ENCODE measurements at regions not wholly inside any gene's neighbourhood (a gene's known extent, or its start where the extent isn't known, plus 50 kb on each side); places are given as distances from the start of the nearest gene placed in this dataset.

DNA sequence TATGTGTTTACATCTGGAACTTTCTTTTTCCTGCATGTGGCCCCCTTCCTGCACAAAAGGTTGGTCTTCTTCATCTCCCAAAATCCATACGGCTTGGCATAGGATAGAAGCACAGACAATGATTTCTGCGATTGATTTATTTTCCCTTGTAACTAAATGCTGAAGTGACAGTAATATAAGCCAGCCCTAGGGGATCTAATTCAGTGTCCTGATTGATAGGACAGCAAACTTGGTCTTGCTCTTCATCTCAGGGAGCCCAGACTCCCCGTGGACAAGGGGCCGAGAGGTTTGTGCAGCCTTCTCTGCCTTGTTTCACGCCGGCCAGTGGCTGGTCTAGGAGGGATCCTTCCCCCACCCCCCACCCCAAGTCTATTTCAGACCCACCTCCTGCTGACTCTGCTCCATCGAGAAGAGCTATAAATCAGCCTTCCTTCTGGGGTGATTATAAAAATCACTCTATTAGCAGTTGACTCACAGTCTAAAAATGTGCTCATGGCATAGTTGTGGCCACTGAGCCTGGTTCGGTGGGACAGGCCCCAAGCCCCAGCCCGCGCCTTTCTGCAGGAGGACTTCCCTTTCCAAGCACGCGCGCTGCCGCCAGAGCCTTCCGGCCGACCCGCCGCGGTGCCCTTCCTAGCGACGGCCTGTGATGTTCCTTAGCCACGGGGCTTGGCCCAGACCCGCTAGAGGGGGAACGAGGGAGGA lies 89.8 kb upstream of the COL5A1 start:
- TF ChIP-seq POLR2A (IDR thresholded peaks at IDR 0.05): no peak
- TF ChIP-seq, protein P1, sequence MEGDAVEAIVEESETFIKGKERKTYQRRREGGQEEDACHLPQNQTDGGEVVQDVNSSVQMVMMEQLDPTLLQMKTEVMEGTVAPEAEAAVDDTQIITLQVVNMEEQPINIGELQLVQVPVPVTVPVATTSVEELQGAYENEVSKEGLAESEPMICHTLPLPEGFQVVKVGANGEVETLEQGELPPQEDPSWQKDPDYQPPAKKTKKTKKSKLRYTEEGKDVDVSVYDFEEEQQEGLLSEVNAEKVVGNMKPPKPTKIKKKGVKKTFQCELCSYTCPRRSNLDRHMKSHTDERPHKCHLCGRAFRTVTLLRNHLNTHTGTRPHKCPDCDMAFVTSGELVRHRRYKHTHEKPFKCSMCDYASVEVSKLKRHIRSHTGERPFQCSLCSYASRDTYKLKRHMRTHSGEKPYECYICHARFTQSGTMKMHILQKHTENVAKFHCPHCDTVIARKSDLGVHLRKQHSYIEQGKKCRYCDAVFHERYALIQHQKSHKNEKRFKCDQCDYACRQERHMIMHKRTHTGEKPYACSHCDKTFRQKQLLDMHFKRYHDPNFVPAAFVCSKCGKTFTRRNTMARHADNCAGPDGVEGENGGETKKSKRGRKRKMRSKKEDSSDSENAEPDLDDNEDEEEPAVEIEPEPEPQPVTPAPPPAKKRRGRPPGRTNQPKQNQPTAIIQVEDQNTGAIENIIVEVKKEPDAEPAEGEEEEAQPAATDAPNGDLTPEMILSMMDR (IDR thresholded peaks at IDR 0.05): no peak

All from vagina (tissue), 2 donors.